H1 (cell line): ENCODE measurements at regions not wholly inside any gene's neighbourhood (a gene's known extent, or its start where the extent isn't known, plus 50 kb on each side); places are given as distances from the start of the nearest gene placed in this dataset.

Experiments used
- ATF3 ChIP-seq: IDR thresholded peaks from 2 replicates; pipeline ENCODE4 v1.6.1; 2011; ENCODE audit warnings: low read depth, mild to moderate bottlenecking, low read length; ENCODE audit not compliant: insufficient read depth
- BACH1 ChIP-seq: IDR thresholded peaks from 2 replicates; pipeline ENCODE4 v1.6.1; 2012; ENCODE audit warnings: low read length, improper control_type of control experiment
- CBX8 ChIP-seq: fragments of 300-800, 300-1000 bp; sonication (generic); IDR thresholded peaks from 2 replicates; pipeline ENCODE4 v1.7.1; 2016; ENCODE audit warnings: low read depth, low read length, borderline replicate concordance
- CHD2 ChIP-seq: IDR thresholded peaks from 2 replicates; pipeline ENCODE4 v1.6.1; 2012; ENCODE audit warnings: low read length, improper control_type of control experiment
- CHD7 ChIP-seq: fragments of 300-600 bp; sonication (generic); IDR thresholded peaks from 2 replicates; pipeline ENCODE4 v1.7.1; 2012; ENCODE audit warnings: low read length, moderate library complexity, mild to moderate bottlenecking, inconsistent platforms; ENCODE audit not compliant: insufficient replicate concordance
- E2F6 ChIP-seq: IDR thresholded peaks from 2 replicates; pipeline ENCODE4 v1.6.1; 2012; ENCODE audit warnings: inconsistent platforms
- EGR1 ChIP-seq: IDR thresholded peaks from 2 replicates; pipeline ENCODE4 v1.6.1; 2011; ENCODE audit warnings: low read depth, low read length, borderline replicate concordance
- GABPA ChIP-seq: IDR thresholded peaks from 2 replicates; pipeline ENCODE4 v1.6.1; 2011; ENCODE audit warnings: mild to moderate bottlenecking, low read length, moderate library complexity, borderline replicate concordance; ENCODE audit not compliant: insufficient read depth
- POLR2A ChIP-seq, 2 experiments: IDR thresholded peaks; 1 replicate in 1 of 2; 2 replicates in 1 of 2; pipeline ENCODE4 v1.6.1; 2011; ENCODE audit warnings: low read depth in 2 of 2, low read length in 2 of 2, mild to moderate bottlenecking in 2 of 2; ENCODE audit errors: control extremely low read depth in 1 of 2
- SP1 ChIP-seq: IDR thresholded peaks from 2 replicates; pipeline ENCODE4 v1.6.1; 2011; ENCODE audit warnings: low read depth, low read length

GRCh38 chr4:120348521-120348920 lies 281.9 kb upstream of the MAD2L1 start (continued):
- TF ChIP-seq CHD7 (no peak), CHD2 (no peak), BACH1 (no peak), ATF3 (no peak), EGR1 (no peak), SP1 (no peak), POLR2A (IDR thresholded peaks at IDR 0.05; ENCODE audit: control extremely low read depth in 1 of 2, low read depth in 2 of 2, low read length in 2 of 2) (no peak), CBX8 (no peak), E2F6 (no peak), GABPA (no peak)
- TF ChIP-seq, all 59 proteins: peak for 0
